Astrocyte (in vitro differentiated cells and primary cell): ENCODE measurements at regions not wholly inside any gene's neighbourhood (a gene's known extent, or its start where the extent isn't known, plus 50 kb on each side); places are given as distances from the start of the nearest gene placed in this dataset.
"Not testable (repeated sequence)": the region's sequence is repeated elsewhere in the genome, so short reads cannot be mapped to it uniquely, and the experiment has no call there.

Experiments used
- EZH2 ChIP-seq: IDR thresholded peaks from 2 replicates; pipeline ENCODE4 v1.6.1; 2012; ENCODE audit warnings: mild to moderate bottlenecking, low read length, inconsistent platforms; ENCODE audit not compliant: insufficient read depth
- TF ChIP-seq, protein P1 (sequence below): IDR thresholded peaks from 2 replicates; pipeline ENCODE4 v1.5.1; 2011; ENCODE audit warnings: low read depth, mild to moderate bottlenecking, inconsistent platforms, low read length, moderate library complexity; ENCODE audit not compliant: insufficient read depth

DNA sequence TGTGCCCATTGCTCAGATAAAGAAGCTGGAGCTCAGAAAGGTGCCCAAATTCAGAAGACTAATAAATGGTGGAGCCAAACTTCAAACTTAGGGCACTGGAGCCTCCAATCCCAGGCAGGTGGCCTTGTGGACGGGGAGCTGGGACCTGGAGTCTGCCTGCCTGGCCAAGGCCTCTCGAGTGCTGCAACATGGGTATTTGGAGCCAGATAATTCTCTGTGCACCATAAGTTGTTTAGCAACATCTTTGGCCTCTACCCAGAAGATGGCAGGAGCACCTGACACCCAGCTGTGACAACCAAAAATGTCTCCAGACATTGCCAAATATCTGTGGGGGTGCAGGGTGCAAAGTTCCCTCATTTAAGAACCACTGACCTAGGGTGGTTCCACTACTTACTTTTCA, 915.0 kb downstream of the RPIA start:
- TF ChIP-seq EZH2: not testable (repeated sequence)
- TF ChIP-seq, protein P1, sequence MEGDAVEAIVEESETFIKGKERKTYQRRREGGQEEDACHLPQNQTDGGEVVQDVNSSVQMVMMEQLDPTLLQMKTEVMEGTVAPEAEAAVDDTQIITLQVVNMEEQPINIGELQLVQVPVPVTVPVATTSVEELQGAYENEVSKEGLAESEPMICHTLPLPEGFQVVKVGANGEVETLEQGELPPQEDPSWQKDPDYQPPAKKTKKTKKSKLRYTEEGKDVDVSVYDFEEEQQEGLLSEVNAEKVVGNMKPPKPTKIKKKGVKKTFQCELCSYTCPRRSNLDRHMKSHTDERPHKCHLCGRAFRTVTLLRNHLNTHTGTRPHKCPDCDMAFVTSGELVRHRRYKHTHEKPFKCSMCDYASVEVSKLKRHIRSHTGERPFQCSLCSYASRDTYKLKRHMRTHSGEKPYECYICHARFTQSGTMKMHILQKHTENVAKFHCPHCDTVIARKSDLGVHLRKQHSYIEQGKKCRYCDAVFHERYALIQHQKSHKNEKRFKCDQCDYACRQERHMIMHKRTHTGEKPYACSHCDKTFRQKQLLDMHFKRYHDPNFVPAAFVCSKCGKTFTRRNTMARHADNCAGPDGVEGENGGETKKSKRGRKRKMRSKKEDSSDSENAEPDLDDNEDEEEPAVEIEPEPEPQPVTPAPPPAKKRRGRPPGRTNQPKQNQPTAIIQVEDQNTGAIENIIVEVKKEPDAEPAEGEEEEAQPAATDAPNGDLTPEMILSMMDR: not testable (repeated sequence)
